ENCODE measurements at regions not wholly inside any gene's neighbourhood (a gene's known extent, or its start where the extent isn't known, plus 50 kb on each side); places are given as distances from the start of the nearest gene placed in this dataset.

- DNase-seq (ENCODE audit: low read depth in 3 of 3, low spot score in 1 of 3), result no peak
Observed at GRCh38 chr3:135310317-135310716, 515.3 kb downstream of the EPHB1 start.

- DNase-seq (ENCODE audit: low read depth in 3 of 3, low spot score in 1 of 3), result no peak
Observed at GRCh38 chr3:135311699-135312098, 516.6 kb downstream of the EPHB1 start.

- no peak for DNase-seq (ENCODE audit: low read depth in 3 of 3, low spot score in 1 of 3)
Observed at GRCh38 chr3:135314237-135314636, 519.2 kb downstream of the EPHB1 start.

DNA sequence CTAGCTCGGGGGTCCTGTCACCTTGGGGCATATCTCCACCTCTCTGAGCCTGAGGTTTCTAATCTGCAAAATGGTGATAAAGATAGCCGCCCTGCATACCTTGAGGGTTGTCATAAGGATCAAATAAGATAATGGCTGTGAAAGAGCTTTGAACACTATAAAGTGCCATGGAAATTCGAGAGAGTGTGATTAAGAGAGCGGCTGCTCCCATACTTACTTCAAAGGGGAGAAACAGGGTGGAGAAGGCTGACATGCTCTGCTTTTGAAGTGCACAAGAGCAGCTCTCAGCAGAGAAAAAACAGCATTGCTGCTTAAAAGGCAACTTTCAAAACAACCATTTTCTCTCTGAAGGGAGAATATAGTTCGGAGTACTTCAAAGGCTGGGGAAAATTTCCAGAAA lies 529.2 kb downstream of the EPHB1 start:
- no peak for DNase-seq (ENCODE audit: low read depth in 3 of 3, low spot score in 1 of 3)

DNA sequence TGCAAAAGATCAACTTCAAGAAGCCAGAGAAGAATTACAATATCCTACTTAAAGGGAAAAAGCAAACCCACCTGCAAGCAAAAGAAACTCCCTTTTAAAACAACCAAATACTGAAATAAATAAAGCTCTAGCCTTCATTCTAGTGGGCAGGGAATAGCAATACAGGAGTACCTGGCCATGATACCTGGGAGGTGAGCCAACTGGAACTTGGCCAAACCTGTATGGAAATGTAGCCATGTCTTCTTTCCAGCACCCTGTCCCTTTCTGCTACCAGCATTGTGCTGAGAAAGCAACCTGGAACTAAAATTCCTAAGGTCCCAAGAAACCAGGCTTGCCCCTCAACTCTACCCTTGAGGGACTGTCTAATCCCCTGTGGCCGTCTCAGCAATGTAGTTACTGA lies 530.0 kb downstream of the EPHB1 start:
- DNase-seq (ENCODE audit: low read depth in 3 of 3, low spot score in 1 of 3), result no peak

- DNase-seq (ENCODE audit: low read depth in 3 of 3, low spot score in 1 of 3), result no peak
Observed at GRCh38 chr3:135325726-135326235, 530.7 kb downstream of the EPHB1 start.

- DNase-seq (ENCODE audit: low read depth in 3 of 3, low spot score in 1 of 3), result no peak
Observed at GRCh38 chr3:135326851-135327250, 531.8 kb downstream of the EPHB1 start.

DNA sequence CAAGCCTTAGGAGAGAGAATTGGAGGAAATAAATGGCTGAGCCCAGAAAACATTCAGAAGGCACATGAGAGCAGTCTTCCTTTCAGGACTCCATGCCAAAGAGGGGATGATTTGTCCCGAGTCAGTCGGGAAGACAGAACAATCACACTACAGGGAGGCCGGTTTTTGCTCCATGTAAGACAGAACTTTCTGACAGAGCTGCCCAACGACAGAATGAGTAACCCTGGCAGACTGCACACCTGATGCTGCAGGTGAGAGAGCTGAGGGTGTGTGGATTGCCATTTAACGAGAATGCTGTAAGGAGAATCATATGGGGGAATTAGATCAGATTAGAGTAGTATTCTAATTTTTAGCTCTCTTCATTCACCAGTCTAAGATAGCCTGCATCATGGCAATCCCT lies 533.0 kb downstream of the EPHB1 start:
- DNase-seq (ENCODE audit: low read depth in 3 of 3, low spot score in 1 of 3), result no peak

DNA sequence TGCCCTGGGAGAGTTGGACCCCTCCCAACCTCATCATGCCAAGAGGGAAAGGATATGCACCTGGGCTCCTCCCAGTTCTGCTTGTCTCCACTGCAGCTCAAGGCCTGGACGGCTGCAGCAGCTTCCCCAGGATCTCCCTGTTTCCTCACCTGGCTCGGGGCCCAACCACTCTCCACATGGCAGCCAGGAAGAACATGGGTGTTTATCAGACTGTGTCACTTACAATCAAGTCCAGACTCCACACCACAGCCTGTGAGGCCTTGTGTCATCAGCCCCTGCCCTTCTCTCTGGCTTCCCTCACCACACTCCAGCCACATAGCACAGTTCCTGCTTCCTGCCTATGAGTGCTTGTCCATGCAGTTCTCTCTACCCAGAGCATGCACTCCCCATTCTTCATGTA lies 534.4 kb downstream of the EPHB1 start:
- DNase-seq (ENCODE audit: low read depth in 3 of 3, low spot score in 1 of 3), result no peak

- DNase-seq (ENCODE audit: low read depth in 3 of 3, low spot score in 1 of 3), result no peak
Observed at GRCh38 chr3:135337192-135337591, 542.1 kb downstream of the EPHB1 start.

DNA sequence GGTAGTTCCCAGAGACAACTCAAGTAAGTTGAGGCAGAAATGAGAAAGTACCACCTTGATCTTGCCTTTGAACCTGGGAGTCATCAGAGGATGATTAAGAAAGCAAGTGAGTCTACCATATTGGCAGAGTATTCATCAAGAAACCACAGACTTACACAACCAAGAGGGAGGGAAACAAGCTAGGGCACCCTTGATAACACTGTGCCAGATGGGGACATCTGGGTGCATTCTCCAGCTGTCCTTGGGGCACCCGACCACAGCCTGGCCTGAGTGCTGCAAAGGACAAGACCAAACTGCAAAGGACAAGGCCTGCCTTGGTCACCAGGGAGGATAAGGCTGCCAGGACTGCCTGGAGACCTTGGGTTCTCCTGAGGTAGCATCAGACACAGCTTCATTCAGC lies 553.6 kb downstream of the EPHB1 start:
- DNase-seq (ENCODE audit: low read depth in 3 of 3, low spot score in 1 of 3), result no peak

DNA sequence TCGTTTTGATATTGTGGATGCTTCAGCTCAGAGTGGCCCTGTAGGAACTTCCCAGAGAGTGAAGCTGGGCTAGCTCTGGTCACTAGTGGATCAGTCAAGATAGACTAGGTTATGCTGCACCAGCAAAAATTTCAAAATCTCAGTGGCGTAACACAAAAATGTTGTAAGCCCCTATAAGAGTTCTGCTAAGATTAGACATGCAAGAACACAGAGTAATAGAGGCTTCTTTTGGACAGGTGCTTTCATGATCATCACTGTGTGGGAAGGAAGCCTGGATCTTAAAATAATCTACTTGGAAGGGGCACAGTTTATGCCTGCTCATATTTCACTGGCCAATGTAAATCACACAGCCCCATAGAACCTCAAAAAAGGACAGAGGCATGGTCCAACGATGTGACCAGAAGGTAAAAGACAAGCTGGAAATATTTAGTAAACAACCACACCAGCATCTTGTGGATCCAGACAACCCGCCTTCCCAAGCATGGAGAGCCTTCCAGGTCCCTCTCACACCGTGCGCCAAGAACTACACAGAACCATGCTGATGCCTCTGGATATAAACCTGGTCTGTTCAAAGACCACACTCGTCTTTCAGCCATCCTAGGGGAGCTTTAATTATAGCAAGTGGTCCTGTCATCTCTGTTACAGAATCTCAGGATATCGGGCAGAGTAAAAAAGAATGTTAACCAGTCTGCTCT lies 554.3 kb downstream of the EPHB1 start:
- DNase-seq (ENCODE audit: low read depth in 3 of 3, low spot score in 1 of 3), result no peak

- no peak for DNase-seq (ENCODE audit: low read depth in 3 of 3, low spot score in 1 of 3)
Observed at GRCh38 chr3:135352213-135352612, 557.2 kb downstream of the EPHB1 start.

- no peak for DNase-seq (ENCODE audit: low read depth in 3 of 3, low spot score in 1 of 3)
Observed at GRCh38 chr3:135362889-135363288, 567.8 kb downstream of the EPHB1 start.

GRCh38 chr3:135364676-135365075 lies 569.6 kb downstream of the EPHB1 start:
- DNase-seq (ENCODE audit: low read depth in 3 of 3, low spot score in 1 of 3), result no peak

GRCh38 chr3:135366816-135367215 lies 571.8 kb downstream of the EPHB1 start:
- no peak for DNase-seq (ENCODE audit: low read depth in 3 of 3, low spot score in 1 of 3)

DNA sequence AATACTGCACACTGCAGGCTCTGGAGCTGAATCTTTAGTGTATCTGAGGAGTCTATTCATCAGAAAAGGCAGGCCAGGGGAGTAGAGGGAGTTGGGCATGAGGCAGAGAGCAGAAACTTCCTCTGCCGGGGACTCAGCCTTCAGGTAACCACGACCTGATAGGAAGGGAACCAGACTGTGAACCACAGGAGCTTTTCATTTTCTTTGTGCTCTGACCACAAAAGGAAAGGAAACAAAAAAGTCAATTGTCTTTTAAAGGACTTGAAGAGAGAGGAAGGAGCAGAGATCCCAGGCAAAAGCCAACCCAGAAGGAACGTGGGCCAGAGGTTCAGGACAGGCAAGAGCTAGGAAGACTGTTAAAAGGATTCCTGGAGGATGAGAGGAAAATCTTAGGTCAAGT lies 573.3 kb downstream of the EPHB1 start:
- DNase-seq (ENCODE audit: low read depth in 3 of 3, low spot score in 1 of 3), result no peak

DNA sequence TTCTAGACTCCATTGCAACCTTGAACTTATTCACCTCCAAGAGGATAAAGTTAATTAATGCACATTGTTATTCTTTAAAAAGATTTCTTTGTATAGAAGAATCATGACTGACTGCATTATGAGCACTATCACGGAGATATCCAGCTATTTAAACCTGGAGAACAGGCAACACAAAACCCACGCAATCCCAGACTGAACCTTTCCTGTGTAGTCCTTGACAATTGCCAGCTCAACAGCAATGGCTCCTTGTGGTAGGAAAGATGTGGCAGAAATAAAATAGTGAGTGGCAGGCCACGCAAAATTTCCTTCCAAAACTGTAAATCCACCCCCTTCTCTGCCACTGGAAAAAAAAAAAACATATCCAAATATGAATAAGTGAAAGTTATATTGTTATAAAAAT lies 573.7 kb downstream of the EPHB1 start:
- no peak for DNase-seq (ENCODE audit: low read depth in 3 of 3, low spot score in 1 of 3)

GRCh38 chr3:135374571-135374970 lies 579.5 kb downstream of the EPHB1 start:
- DNase-seq (ENCODE audit: low read depth in 3 of 3, low spot score in 1 of 3), result no peak

GRCh38 chr3:135382188-135382587 lies 583.3 kb upstream of the PPP2R3A start:
- DNase-seq (ENCODE audit: low read depth in 3 of 3, low spot score in 1 of 3), result no peak

- no peak for DNase-seq (ENCODE audit: low read depth in 3 of 3, low spot score in 1 of 3)
Observed at GRCh38 chr3:135382621-135383020, 582.9 kb upstream of the PPP2R3A start.

GRCh38 chr3:135383301-135383700 lies 582.2 kb upstream of the PPP2R3A start:
- no peak for DNase-seq (ENCODE audit: low read depth in 3 of 3, low spot score in 1 of 3)

DNA sequence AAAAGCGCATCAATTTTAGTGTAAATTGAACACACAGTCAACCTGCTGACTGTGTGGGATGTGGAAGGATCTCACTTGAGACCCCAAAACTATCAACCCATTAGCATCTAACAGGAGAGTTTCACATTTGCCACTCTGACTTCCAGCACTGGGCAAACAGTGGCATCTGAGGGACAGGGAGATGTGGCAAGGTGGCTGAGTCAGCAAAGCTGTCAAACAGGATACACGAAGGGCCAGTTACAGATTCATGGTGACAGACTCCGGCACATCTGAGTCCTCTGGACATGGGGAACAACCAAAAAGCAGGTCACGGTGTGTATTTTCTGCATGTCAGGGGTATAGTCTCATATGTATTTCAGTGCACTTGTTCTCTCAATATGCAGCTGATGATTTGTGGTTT lies 573.4 kb upstream of the PPP2R3A start:
- no peak for DNase-seq (ENCODE audit: low read depth in 3 of 3, low spot score in 1 of 3)
